ENCODE measurements at regions not wholly inside any gene's neighbourhood (a gene's known extent, or its start where the extent isn't known, plus 50 kb on each side); places are given as distances from the start of the nearest gene placed in this dataset.

- Mint-ChIP-seq H3K9me3 (no peaks in the 10 kb centered on the region), H3K36me3 (ENCODE audit: insufficient read depth in 2 of 2) (no peaks in the 10 kb centered on the region), H3K4me3 (no peak overlapping the region), H3K27me3 (ENCODE audit: low read depth) (peaks cover 13% of the 10 kb centered on the region), H3K27ac (no peak overlapping the region), H3K4me1 (ENCODE audit: low read depth) (no peaks in the 10 kb centered on the region)
- DNase-seq = no peak
- ATAC-seq (replicated peaks in 1 of 2) = no peak
These were observed 228.9 kb downstream of the CD47 start for GRCh38 chr3:107861904-107862303.

GRCh38 chr3:107861422-107861821, 229.4 kb downstream of the CD47 start:
- Mint-ChIP-seq H3K27me3 (ENCODE audit: low read depth) (peaks cover 13% of the 10 kb centered on the region), H3K4me3 (no peak overlapping the region), H3K36me3 (ENCODE audit: insufficient read depth in 2 of 2) (no peaks in the 10 kb centered on the region), H3K4me1 (ENCODE audit: low read depth) (no peaks in the 10 kb centered on the region), H3K9me3 (no peaks in the 10 kb centered on the region), H3K27ac (no peak overlapping the region)
- DNase-seq (no peak), ATAC-seq (replicated peaks in 1 of 2) (no peak)
